Spleen (tissue), 7 donors: ENCODE measurements at regions not wholly inside any gene's neighbourhood (a gene's known extent, or its start where the extent isn't known, plus 50 kb on each side); places are given as distances from the start of the nearest gene placed in this dataset.

Source experiments
- CTCF ChIP-seq, 11 experiments: fragments of 200-600 bp in 7 of 11; fragments of 450-650 bp in 4 of 11; sonication (generic) in 4 of 11; IDR thresholded peaks in 8 of 11; conservative IDR thresholded peaks in 3 of 11; 1 replicate in 7 of 11; 2 replicates in 4 of 11; pipeline versions ENCODE4 v1.4.0 to v1.8.0; 2016 to 2021; ENCODE audit warnings: antibody characterized with exemption in 11 of 11, inconsistent platforms in 4 of 11, mild to moderate bottlenecking in 1 of 11
- POLR2A ChIP-seq, 3 donors: fragments of 450-650 bp; IDR thresholded peaks; one replicate each; pipeline ENCODE4 v1.5.1; 2017; ENCODE audit warnings: antibody characterized with exemption in 3 of 3, mild to moderate bottlenecking in 1 of 3
- donor health status: DM: no; HTN: no; CAD: no; lungs with moderate emphysema.
- donor health status: DM: no; HTN: no; CAD: no.
- donor health status: DM: no; HTN: no; CAD: no.

- no peak for TF ChIP-seq CTCF (IDR thresholded peaks at IDR 0.05 in 8 of 11, conservative IDR thresholded peaks at IDR 0.05 in 3 of 11)
- no peak for TF ChIP-seq POLR2A (IDR thresholded peaks at IDR 0.05)
Observed at GRCh38 chr13:48843630-48844380, 131.9 kb upstream of the FNDC3A start.
